Adrenal gland (tissue), 5 donors: ENCODE measurements at regions not wholly inside any gene's neighbourhood (a gene's known extent, or its start where the extent isn't known, plus 50 kb on each side); places are given as distances from the start of the nearest gene placed in this dataset.

Source experiments
- POLR2A ChIP-seq, 2 donors: fragments of 450-650 bp; IDR thresholded peaks; one replicate each; pipeline ENCODE4 v1.6.1; 2017; ENCODE audit warnings: antibody characterized with exemption in 2 of 2, mild to moderate bottlenecking in 2 of 2, moderate library complexity in 1 of 2
- TF ChIP-seq, protein P1 (sequence below), 6 experiments: fragments of 450-650 bp in 4 of 6; fragments of 200-600 bp in 2 of 6; sonication (generic) in 1 of 6; IDR thresholded peaks; 1 replicate in 5 of 6; 2 replicates in 1 of 6; pipeline versions ENCODE4 v1.5.1 to v1.8.0; 2016 to 2021; ENCODE audit warnings: antibody characterized with exemption in 6 of 6, mild to moderate bottlenecking in 2 of 6, moderate library complexity in 1 of 6
- donor health status: DM: no; HTN: no; CAD: no.

- TF ChIP-seq, protein P1, sequence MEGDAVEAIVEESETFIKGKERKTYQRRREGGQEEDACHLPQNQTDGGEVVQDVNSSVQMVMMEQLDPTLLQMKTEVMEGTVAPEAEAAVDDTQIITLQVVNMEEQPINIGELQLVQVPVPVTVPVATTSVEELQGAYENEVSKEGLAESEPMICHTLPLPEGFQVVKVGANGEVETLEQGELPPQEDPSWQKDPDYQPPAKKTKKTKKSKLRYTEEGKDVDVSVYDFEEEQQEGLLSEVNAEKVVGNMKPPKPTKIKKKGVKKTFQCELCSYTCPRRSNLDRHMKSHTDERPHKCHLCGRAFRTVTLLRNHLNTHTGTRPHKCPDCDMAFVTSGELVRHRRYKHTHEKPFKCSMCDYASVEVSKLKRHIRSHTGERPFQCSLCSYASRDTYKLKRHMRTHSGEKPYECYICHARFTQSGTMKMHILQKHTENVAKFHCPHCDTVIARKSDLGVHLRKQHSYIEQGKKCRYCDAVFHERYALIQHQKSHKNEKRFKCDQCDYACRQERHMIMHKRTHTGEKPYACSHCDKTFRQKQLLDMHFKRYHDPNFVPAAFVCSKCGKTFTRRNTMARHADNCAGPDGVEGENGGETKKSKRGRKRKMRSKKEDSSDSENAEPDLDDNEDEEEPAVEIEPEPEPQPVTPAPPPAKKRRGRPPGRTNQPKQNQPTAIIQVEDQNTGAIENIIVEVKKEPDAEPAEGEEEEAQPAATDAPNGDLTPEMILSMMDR (IDR thresholded peaks at IDR 0.05) = no peak
- no peak for TF ChIP-seq POLR2A (IDR thresholded peaks at IDR 0.05)
These were observed 1797.7 kb downstream of the MRPL39 start for GRCh38 chr21:23809573-23809972.
